ENCODE measurements at regions not wholly inside any gene's neighbourhood (a gene's known extent, or its start where the extent isn't known, plus 50 kb on each side); places are given as distances from the start of the nearest gene placed in this dataset.

- Histone ChIP-seq H4K20me1 (ENCODE audit: insufficient read depth) (no peaks in the 10 kb centered on the region), H3K36me3 (ENCODE audit: low read depth) (no peaks in the 10 kb centered on the region), H3K27ac (peak overlapping the region; percentile 28; the same call in 1 of the 2 replicates), H3K4me1 (ENCODE audit: insufficient read depth) (peaks cover 23% of the 10 kb centered on the region), H3K9me3 (ENCODE audit: low read depth) (no peaks in the 10 kb centered on the region), H2AFZ (peak overlapping the region; percentile 32; the same call in 1 of the 2 replicates), H3K4me2 (ENCODE audit: unreplicated experiment) (no peak overlapping the region), H3F3A (ENCODE audit: insufficient read depth) (peaks cover 16% of the 10 kb centered on the region; the same call in 1 of the 2 replicates), H3K27me3 (replicated peaks; ENCODE audit: insufficient read depth) (no peaks in the 10 kb centered on the region), H3K9ac (no peak overlapping the region), H3K79me2 (ENCODE audit: insufficient read depth) (no peaks in the 10 kb centered on the region), H3K9me2 (ENCODE audit: insufficient read depth) (no peaks in the 10 kb centered on the region), H3K4me3 (no peak overlapping the region)
- DNase-seq, result no peak
- TF ChIP-seq EZH2phosphoT487 (IDR thresholded peaks at IDR 0.05; ENCODE audit: insufficient read depth, low read depth) (no peak), EZH2 (IDR thresholded peaks at IDR 0.05; ENCODE audit: insufficient read depth, poor library complexity, severe bottlenecking) (no peak)
- 67 to 69% methylated on average over 3 of the region's 3 CpGs for WGBS, 2 experiments (ENCODE audit: low coverage in 1 of 2, low lambda C conversion rate in 2 of 2, missing lambda C conversion rate in 2 of 2)
- in situ Hi-C loops (cut with MboI), result loop anchor here (10.0 kb wide), 1 partner anchor 311 kb away; no protein-coding TSS in a partner anchor
Measured at GRCh38 chr2:7524195-7524594, 607.0 kb downstream of the RNF144A start.

GRCh38 chr2:7525746-7526145, 608.5 kb downstream of the RNF144A start:
- no peak overlapping the region for H3K9ac ChIP-seq
- in situ Hi-C loops (cut with MboI), result loop anchor here (10.0 kb wide), 1 partner anchor 309 kb away; no protein-coding TSS in a partner anchor
- no peaks in the 10 kb centered on the region for H3K36me3 ChIP-seq (ENCODE audit: low read depth)
- TF ChIP-seq EZH2phosphoT487 (IDR thresholded peaks at IDR 0.05; ENCODE audit: insufficient read depth, low read depth), result no peak
- no peak for TF ChIP-seq EZH2 (IDR thresholded peaks at IDR 0.05; ENCODE audit: insufficient read depth, poor library complexity, severe bottlenecking)
- no peaks in the 10 kb centered on the region for H3K79me2 ChIP-seq (ENCODE audit: insufficient read depth)
- no peaks in the 10 kb centered on the region for H3K9me2 ChIP-seq (ENCODE audit: insufficient read depth)
- H3K4me2 ChIP-seq (ENCODE audit: unreplicated experiment), result no peak overlapping the region
- H3F3A ChIP-seq (ENCODE audit: insufficient read depth), result peaks cover 16% of the 10 kb centered on the region; the same call in 1 of the 2 replicates
- H4K20me1 ChIP-seq (ENCODE audit: insufficient read depth), result no peaks in the 10 kb centered on the region
- DNase-seq, result peak; percentile 53
- no peak overlapping the region for H3K27ac ChIP-seq
- H3K27me3 ChIP-seq (replicated peaks; ENCODE audit: insufficient read depth), result no peaks in the 10 kb centered on the region
- H2AFZ ChIP-seq, result no peak overlapping the region
- no peaks in the 10 kb centered on the region for H3K9me3 ChIP-seq (ENCODE audit: low read depth)
- WGBS, 2 experiments (ENCODE audit: low coverage in 1 of 2, low lambda C conversion rate in 2 of 2, missing lambda C conversion rate in 2 of 2), result 48 to 58% methylated on average over 1 of the region's 1 CpG
- peaks cover 25% of the 10 kb centered on the region for H3K4me1 ChIP-seq (ENCODE audit: insufficient read depth)
- no peak overlapping the region for H3K4me3 ChIP-seq

- no peaks in the 10 kb centered on the region for H3K36me3 ChIP-seq (ENCODE audit: low read depth)
- H2AFZ ChIP-seq, result no peak overlapping the region
- peaks cover 16% of the 10 kb centered on the region; the same call in 1 of the 2 replicates for H3F3A ChIP-seq (ENCODE audit: insufficient read depth)
- no peak for TF ChIP-seq EZH2 (IDR thresholded peaks at IDR 0.05; ENCODE audit: insufficient read depth, poor library complexity, severe bottlenecking)
- TF ChIP-seq EZH2phosphoT487 (IDR thresholded peaks at IDR 0.05; ENCODE audit: insufficient read depth, low read depth), result no peak
- in situ Hi-C loops (cut with MboI), result loop anchor here (10.0 kb wide), 1 partner anchor 308 kb away; no protein-coding TSS in a partner anchor
- no peaks in the 10 kb centered on the region for H3K9me3 ChIP-seq (ENCODE audit: low read depth)
- H4K20me1 ChIP-seq (ENCODE audit: insufficient read depth), result no peaks in the 10 kb centered on the region
- no peaks in the 10 kb centered on the region for H3K9me2 ChIP-seq (ENCODE audit: insufficient read depth)
- peaks cover 25% of the 10 kb centered on the region for H3K4me1 ChIP-seq (ENCODE audit: insufficient read depth)
- H3K4me3 ChIP-seq, result no peak overlapping the region
- WGBS, 2 experiments (ENCODE audit: low coverage in 1 of 2, low lambda C conversion rate in 2 of 2, missing lambda C conversion rate in 2 of 2), result 91 to 96% methylated on average over 3 of the region's 3 CpGs
- no peaks in the 10 kb centered on the region for H3K27me3 ChIP-seq (replicated peaks; ENCODE audit: insufficient read depth)
- no peaks in the 10 kb centered on the region for H3K79me2 ChIP-seq (ENCODE audit: insufficient read depth)
- no peak overlapping the region for H3K4me2 ChIP-seq (ENCODE audit: unreplicated experiment)
- no peak overlapping the region for H3K9ac ChIP-seq
- no peak overlapping the region for H3K27ac ChIP-seq
- no peak for DNase-seq
Measured at GRCh38 chr2:7527165-7527722, 610.0 kb downstream of the RNF144A start.

GRCh38 chr2:7530001-7530400, 612.8 kb downstream of the RNF144A start:
- Histone ChIP-seq H3K9me3 (ENCODE audit: low read depth) (no peaks in the 10 kb centered on the region), H3K9me2 (ENCODE audit: insufficient read depth) (no peaks in the 10 kb centered on the region), H4K20me1 (ENCODE audit: insufficient read depth) (no peaks in the 10 kb centered on the region), H3K79me2 (ENCODE audit: insufficient read depth) (no peaks in the 10 kb centered on the region), H3K9ac (no peak overlapping the region), H3K27me3 (replicated peaks; ENCODE audit: insufficient read depth) (no peaks in the 10 kb centered on the region), H3K4me2 (ENCODE audit: unreplicated experiment) (no peak overlapping the region), H3K4me1 (ENCODE audit: insufficient read depth) (peaks cover 9% of the 10 kb centered on the region; the same call in 1 of the 2 replicates), H3K36me3 (ENCODE audit: low read depth) (no peaks in the 10 kb centered on the region), H2AFZ (no peak overlapping the region), H3K27ac (no peak overlapping the region), H3K4me3 (no peak overlapping the region), H3F3A (ENCODE audit: insufficient read depth) (0 out of 2 replicates have a peak, but pooled peaks cover 3% of the 10 kb centered on the region)
- in situ Hi-C loops (cut with MboI), result no loop called here
- TF ChIP-seq EZH2 (IDR thresholded peaks at IDR 0.05; ENCODE audit: insufficient read depth, poor library complexity, severe bottlenecking) (no peak), EZH2phosphoT487 (IDR thresholded peaks at IDR 0.05; ENCODE audit: insufficient read depth, low read depth) (no peak)
- peak; percentile 79 for DNase-seq

All from GM23248 (cell line).